Keratinocyte (primary cell): ENCODE measurements at regions not wholly inside any gene's neighbourhood (a gene's known extent, or its start where the extent isn't known, plus 50 kb on each side); places are given as distances from the start of the nearest gene placed in this dataset.

Experiments
- DNase-seq: peaks from one replicate; pipeline ENCODE4 v3.0.0-alpha.2; 2011; ENCODE audit warnings: low read depth, missing footprints, low spot score
- FAIRE-seq: peaks from 2 replicates; lab custom pipeline; 2011; peaks lifted over from hg19 to GRCh38; lab: Jason Lieb, UNC
- H2AFZ ChIP-seq: 2 replicates; pipeline ENCODE4 v1.6.0; 2012; ENCODE audit warnings: low read length, control low read depth, inconsistent platforms; ENCODE audit not compliant: control insufficient read depth
- H3K27ac ChIP-seq: 2 replicates; pipeline ENCODE4 v1.5.1; 2011; ENCODE audit warnings: low read length; ENCODE audit not compliant: control insufficient read depth, insufficient read depth
- H3K27me3 ChIP-seq: 3 replicates; pipeline ENCODE4 v1.6.0; 2011; ENCODE audit warnings: low read length; ENCODE audit not compliant: control insufficient read depth, insufficient read depth; ENCODE audit errors: extremely low read depth
- H3K36me3 ChIP-seq, 2 experiments: 2 replicates in 1 of 2; 3 replicates in 1 of 2; pipeline ENCODE4 v1.5.1; 2011; ENCODE audit warnings: low read length in 2 of 2, mild to moderate bottlenecking in 1 of 2; ENCODE audit not compliant: control insufficient read depth in 2 of 2, insufficient read depth in 2 of 2; ENCODE audit errors: extremely low read depth in 1 of 2
- H3K4me1 ChIP-seq: 3 replicates; pipeline ENCODE4 v1.5.1; 2011; ENCODE audit warnings: low read length; ENCODE audit not compliant: control insufficient read depth, insufficient read depth; ENCODE audit errors: extremely low read depth
- H3K4me2 ChIP-seq: 3 replicates; pipeline ENCODE4 v1.6.0; 2011; ENCODE audit warnings: low read depth, low read length; ENCODE audit not compliant: control insufficient read depth, insufficient read depth; ENCODE audit errors: extremely low read depth
- H3K4me3 ChIP-seq, 3 experiments: fragments of 200-600 bp in 1 of 3; sonication (generic) in 1 of 3; 2 replicates in 2 of 3; 3 replicates in 1 of 3; pipeline ENCODE4 v1.5.1; 2011 to 2016; ENCODE audit warnings: low read length in 3 of 3, mild to moderate bottlenecking in 3 of 3, control low read depth in 2 of 3, inconsistent platforms in 1 of 3, low read depth in 1 of 3, mixed read lengths in 1 of 3, mixed run types in 1 of 3, moderate library complexity in 1 of 3; ENCODE audit not compliant: control insufficient read depth in 2 of 3, insufficient read depth in 2 of 3; ENCODE audit errors: extremely low read depth in 1 of 3
- H3K79me2 ChIP-seq: 2 replicates; pipeline ENCODE4 v1.6.0; 2012; ENCODE audit warnings: low read length; ENCODE audit not compliant: control insufficient read depth, insufficient read depth
- H3K9ac ChIP-seq: 3 replicates; pipeline ENCODE4 v1.6.0; 2011; ENCODE audit warnings: low read length; ENCODE audit not compliant: control insufficient read depth, insufficient read depth; ENCODE audit errors: extremely low read depth
- H3K9me1 ChIP-seq: 3 replicates; pipeline ENCODE4 v1.6.0; 2011; ENCODE audit warnings: low read length; ENCODE audit not compliant: control insufficient read depth, insufficient read depth; ENCODE audit errors: extremely low read depth
- H3K9me3 ChIP-seq: 2 replicates; pipeline ENCODE4 v1.5.1; 2012; ENCODE audit warnings: low read depth, low read length; ENCODE audit not compliant: control insufficient read depth
- H4K20me1 ChIP-seq: 3 replicates; pipeline ENCODE4 v1.6.0; 2011; ENCODE audit warnings: low read length; ENCODE audit not compliant: control insufficient read depth, insufficient read depth; ENCODE audit errors: extremely low read depth
- CTCF ChIP-seq, 3 experiments: IDR thresholded peaks in 1 of 3; conservative IDR thresholded peaks in 1 of 3; optimal IDR thresholded peaks in 1 of 3; 2 replicates in 2 of 3; 3 replicates in 1 of 3; pipeline versions ENCODE3 to v1.5.1; 2011; ENCODE audit warnings: low read length in 3 of 3, mild to moderate bottlenecking in 3 of 3, moderate library complexity in 2 of 3, control low read depth in 1 of 3, inconsistent platforms in 1 of 3; ENCODE audit not compliant: insufficient read depth in 2 of 3; ENCODE audit errors: extremely low read depth in 1 of 3
- EZH2 ChIP-seq: IDR thresholded peaks from one replicate; pipeline ENCODE4 v1.6.1; 2012; ENCODE audit warnings: inconsistent platforms, mild to moderate bottlenecking, low read length, moderate library complexity
- dilution Hi-C: fragments of 300-500 bp; cut with MboI; formaldehyde crosslinking; loops from one replicate; pipeline ENCODE4 v1.7.0; 2020; ENCODE audit warnings: low sequenced_read_pairs; ENCODE audit not compliant: extremely low pct_ligation_motif_present

- no peaks in the 10 kb centered on the region for H3K4me1 ChIP-seq
- no peaks in the 10 kb centered on the region for H3K36me3 ChIP-seq
- no peaks in the 10 kb centered on the region for H3K79me2 ChIP-seq
- DNase-seq (no peak), FAIRE-seq (no peak)
- dilution Hi-C loops, result no loop called here
- H3K9ac ChIP-seq, result no peak overlapping the region
- no peak overlapping the region for H3K27ac ChIP-seq
- TF ChIP-seq CTCF (optimal IDR thresholded peaks at IDR 0.05 in 1 of 3, IDR thresholded peaks at IDR 0.05 in 1 of 3, conservative IDR thresholded peaks at IDR 0.05 in 1 of 3; ENCODE audit: extremely low read depth in 1 of 3, insufficient read depth in 2 of 3, low read length in 3 of 3), result no peak
- no peak for TF ChIP-seq EZH2
- H3K4me3 ChIP-seq, result no peak overlapping the region
- no peaks in the 10 kb centered on the region for H3K27me3 ChIP-seq
- no peak overlapping the region for H2AFZ ChIP-seq
- no peak overlapping the region for H3K4me2 ChIP-seq
- no peaks in the 10 kb centered on the region for H4K20me1 ChIP-seq
- H3K9me1 ChIP-seq, result no peaks in the 10 kb centered on the region
- no peaks in the 10 kb centered on the region for H3K9me3 ChIP-seq
Observed at GRCh38 chr6:125604257-125604656, 145.2 kb upstream of the HEY2 start.

GRCh38 chr6:125611573-125612344, 137.7 kb upstream of the HEY2 start:
- no peak for DNase-seq
- Histone ChIP-seq H4K20me1 (no peaks in the 10 kb centered on the region), H3K27ac (no peak overlapping the region), H3K4me3 (no peak overlapping the region), H3K9me3 (no peaks in the 10 kb centered on the region), H3K4me1 (no peaks in the 10 kb centered on the region), H3K36me3 (no peaks in the 10 kb centered on the region), H3K79me2 (no peaks in the 10 kb centered on the region), H3K27me3 (no peaks in the 10 kb centered on the region), H2AFZ (no peak overlapping the region), H3K9me1 (no peaks in the 10 kb centered on the region), H3K4me2 (no peak overlapping the region), H3K9ac (no peak overlapping the region)
- dilution Hi-C loops, result no loop called here
- no peak for FAIRE-seq
- TF ChIP-seq CTCF (optimal IDR thresholded peaks at IDR 0.05 in 1 of 3, IDR thresholded peaks at IDR 0.05 in 1 of 3, conservative IDR thresholded peaks at IDR 0.05 in 1 of 3; ENCODE audit: extremely low read depth in 1 of 3, insufficient read depth in 2 of 3, low read length in 3 of 3) (no peak), EZH2 (no peak)
